Neuron (in vitro differentiated cells): ENCODE measurements at regions not wholly inside any gene's neighbourhood (a gene's known extent, or its start where the extent isn't known, plus 50 kb on each side); places are given as distances from the start of the nearest gene placed in this dataset.
"Not testable (repeated sequence)": the region's sequence is repeated elsewhere in the genome, so short reads cannot be mapped to it uniquely, and the experiment has no call there.

Experiments used
- H2AFZ ChIP-seq: one replicate; pipeline ENCODE4 v1.6.1; 2013; ENCODE audit warnings: low read depth, mild to moderate bottlenecking, inconsistent platforms, low read length, moderate library complexity
- H3K27me3 ChIP-seq: one replicate; pipeline ENCODE4 v1.6.1; 2013; ENCODE audit warnings: low read length; ENCODE audit not compliant: insufficient read depth
- H3K36me3 ChIP-seq: one replicate; pipeline ENCODE4 v1.6.1; 2013; ENCODE audit warnings: low read length; ENCODE audit not compliant: insufficient read depth
- H3K4me1 ChIP-seq: one replicate; pipeline ENCODE4 v1.6.1; 2013; ENCODE audit warnings: low read length; ENCODE audit not compliant: insufficient read depth
- H3K4me3 ChIP-seq: 2 replicates; pipeline ENCODE4 v1.5.1; 2013; ENCODE audit warnings: mild to moderate bottlenecking, low read length, moderate library complexity
- H3K9me3 ChIP-seq: one replicate; pipeline ENCODE4 v1.6.1; 2013; ENCODE audit warnings: low read length

DNA sequence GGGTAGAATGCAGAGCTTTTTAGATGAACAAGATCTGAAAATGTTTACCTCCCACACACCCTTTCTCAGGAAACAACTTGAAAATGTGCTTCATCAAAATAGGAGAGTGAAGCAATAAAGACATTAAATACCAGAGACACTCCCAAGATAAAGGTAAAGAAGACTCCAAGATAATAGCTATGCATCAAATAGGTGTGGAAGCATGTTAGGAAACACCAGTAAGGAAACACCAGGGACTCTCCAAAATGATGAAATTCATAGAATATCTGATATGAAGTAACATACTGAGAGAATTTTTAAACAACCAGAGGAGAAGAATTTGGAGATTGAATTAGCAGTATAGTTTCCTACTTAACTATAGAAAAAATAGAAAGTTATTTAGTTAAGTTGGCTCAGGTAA is 57.0 kb downstream of the OR10A6 start:
- H2AFZ ChIP-seq = peak overlapping the region; percentile 75
- H3K4me3 ChIP-seq = no peak overlapping the region
- H3K27me3 ChIP-seq = no peaks in the 10 kb centered on the region
- no peaks in the 10 kb centered on the region for H3K9me3 ChIP-seq
- H3K36me3 ChIP-seq = no peaks in the 10 kb centered on the region
- peaks cover 33% of the 10 kb centered on the region for H3K4me1 ChIP-seq

DNA sequence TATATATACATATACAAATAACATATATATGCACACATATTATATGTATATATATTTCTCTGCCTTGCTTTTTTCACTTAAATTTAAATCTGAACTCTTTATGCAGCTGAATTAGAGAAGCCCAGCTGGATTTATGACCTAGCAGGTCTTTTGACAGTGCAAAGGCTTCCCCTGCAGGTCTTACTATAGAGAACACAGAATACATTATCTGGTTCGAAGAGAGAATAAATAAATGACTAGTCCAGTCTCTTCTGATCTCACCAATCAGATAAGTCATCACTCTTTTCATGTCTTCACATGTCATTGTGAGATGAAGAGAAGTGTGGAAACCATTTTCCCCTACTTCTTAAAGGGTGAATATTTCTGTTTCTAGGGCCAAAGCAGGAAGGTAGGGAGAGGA is 58.2 kb downstream of the OR10A6 start:
- no peaks in the 10 kb centered on the region for H3K27me3 ChIP-seq
- H3K9me3 ChIP-seq = no peaks in the 10 kb centered on the region
- no peak overlapping the region for H3K4me3 ChIP-seq
- peaks cover 36% of the 10 kb centered on the region for H3K4me1 ChIP-seq
- no peaks in the 10 kb centered on the region for H3K36me3 ChIP-seq
- H2AFZ ChIP-seq = peak overlapping the region; percentile 57

DNA sequence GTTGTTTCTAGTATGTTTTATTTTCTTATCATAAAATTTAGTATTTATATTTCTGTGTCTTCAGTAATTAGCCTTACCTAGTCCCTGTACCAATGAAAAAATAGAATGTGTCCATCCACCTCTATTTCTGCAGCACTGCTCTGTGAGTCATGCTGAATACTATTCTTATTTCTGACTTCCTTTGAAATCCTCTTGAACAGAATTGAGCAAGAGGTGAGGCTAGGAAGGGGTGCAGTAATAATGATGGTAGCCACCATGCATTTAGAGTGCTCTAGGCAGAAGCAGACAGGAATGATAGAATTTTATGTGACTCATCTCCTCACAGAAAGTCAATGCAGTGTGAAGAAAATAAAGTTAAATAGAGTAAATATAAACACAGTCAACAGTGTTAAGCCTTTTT is 60.0 kb downstream of the OR10A6 start:
- Histone ChIP-seq H3K36me3 (no peaks in the 10 kb centered on the region), H3K4me1 (peaks cover 36% of the 10 kb centered on the region), H3K4me3 (no peak overlapping the region), H2AFZ (no peak overlapping the region), H3K27me3 (no peaks in the 10 kb centered on the region), H3K9me3 (no peaks in the 10 kb centered on the region)

DNA sequence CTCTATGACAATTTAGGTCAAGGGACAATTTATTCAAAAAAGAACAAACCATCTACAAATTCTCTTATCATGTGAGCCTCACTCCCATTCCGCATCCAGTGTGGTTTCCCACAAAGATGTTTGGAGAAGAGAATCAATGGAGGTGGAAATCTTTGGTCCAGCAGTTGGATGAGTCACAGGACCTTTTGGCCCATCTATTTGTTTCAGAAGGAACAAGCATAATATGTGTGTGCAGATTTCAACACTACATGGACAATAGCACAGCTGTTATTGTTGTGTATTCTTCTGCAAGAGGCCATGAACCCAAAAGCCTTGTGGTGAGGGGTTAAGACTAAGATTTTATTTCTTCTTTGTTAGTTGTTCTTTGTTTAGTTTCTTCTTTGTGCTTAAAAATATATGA is 61.6 kb downstream of the OR10A6 start:
- H3K27me3 ChIP-seq = no peaks in the 10 kb centered on the region
- no peaks in the 10 kb centered on the region for H3K36me3 ChIP-seq
- H3K9me3 ChIP-seq = no peaks in the 10 kb centered on the region
- H3K4me3 ChIP-seq = no peak overlapping the region
- no peak overlapping the region for H2AFZ ChIP-seq
- H3K4me1 ChIP-seq = peaks cover 36% of the 10 kb centered on the region

DNA sequence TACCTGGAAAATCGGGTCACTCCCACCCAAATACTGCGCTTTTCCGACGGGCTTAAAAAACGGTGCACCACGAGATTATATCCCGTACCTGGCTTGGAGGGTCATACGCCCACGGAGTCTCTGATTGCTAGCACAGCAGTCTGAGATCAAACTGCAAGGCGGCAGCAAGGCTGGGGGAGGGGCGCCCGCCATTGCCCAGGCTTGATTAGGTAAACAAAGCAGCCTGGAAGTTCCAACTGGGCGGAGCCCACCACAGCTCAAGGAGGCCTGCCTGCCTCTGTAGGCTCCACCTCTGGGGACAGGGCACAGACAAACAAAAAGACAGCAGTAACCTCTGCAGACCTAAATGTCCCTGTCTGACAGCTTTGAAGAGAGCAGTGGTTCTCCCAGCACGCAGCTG is 64.5 kb upstream of the OR5P2 start:
- not testable (repeated sequence) for H3K4me3 ChIP-seq, H3K9me3 ChIP-seq, H3K36me3 ChIP-seq, H2AFZ ChIP-seq, H3K4me1 ChIP-seq, H3K27me3 ChIP-seq

DNA sequence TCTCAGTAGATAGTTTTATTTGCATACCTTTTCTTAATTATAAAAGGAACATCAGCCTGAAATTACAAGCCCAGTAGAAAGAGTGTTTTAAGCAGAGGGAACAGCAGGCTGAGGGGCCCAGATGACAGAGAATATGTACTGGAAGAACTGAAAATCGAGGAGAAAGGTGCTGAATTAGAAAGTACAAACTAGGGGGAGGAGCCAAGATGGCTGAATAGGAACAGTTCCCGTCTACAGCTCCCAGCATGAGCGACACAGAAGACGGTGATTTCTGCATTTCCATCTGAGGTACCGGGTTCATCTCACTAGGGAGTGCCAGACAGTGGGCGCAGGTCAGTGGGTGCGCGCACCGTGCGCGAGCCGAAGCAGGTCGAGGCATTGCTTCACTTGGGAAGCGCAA is 64.1 kb upstream of the OR5P2 start:
- not testable (repeated sequence) for H3K36me3 ChIP-seq, H3K27me3 ChIP-seq, H2AFZ ChIP-seq, H3K4me1 ChIP-seq, H3K9me3 ChIP-seq, H3K4me3 ChIP-seq

DNA sequence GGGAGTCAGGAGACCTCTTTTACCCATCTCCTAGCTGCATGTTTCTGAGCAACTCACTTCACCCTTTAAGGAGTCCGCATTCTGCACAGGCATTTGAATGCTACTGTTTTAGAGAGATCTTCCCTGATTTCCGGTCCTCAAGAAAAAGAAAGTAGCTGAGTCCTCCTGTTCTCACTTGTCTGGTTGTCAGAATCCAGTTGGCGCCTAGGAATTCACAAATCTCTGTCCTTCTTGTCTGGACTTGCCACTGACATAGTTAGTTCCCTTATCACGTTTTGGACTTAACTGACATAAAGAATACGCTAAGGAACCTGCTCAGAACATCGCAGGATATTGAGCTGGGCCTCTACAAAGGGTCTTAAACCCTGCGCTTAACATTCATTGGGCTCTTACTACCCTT is 61.3 kb upstream of the OR5P2 start:
- H3K4me1 ChIP-seq = no peaks in the 10 kb centered on the region
- H2AFZ ChIP-seq = no peak overlapping the region
- no peaks in the 10 kb centered on the region for H3K36me3 ChIP-seq
- no peaks in the 10 kb centered on the region for H3K9me3 ChIP-seq
- H3K27me3 ChIP-seq = no peaks in the 10 kb centered on the region
- no peak overlapping the region for H3K4me3 ChIP-seq

DNA sequence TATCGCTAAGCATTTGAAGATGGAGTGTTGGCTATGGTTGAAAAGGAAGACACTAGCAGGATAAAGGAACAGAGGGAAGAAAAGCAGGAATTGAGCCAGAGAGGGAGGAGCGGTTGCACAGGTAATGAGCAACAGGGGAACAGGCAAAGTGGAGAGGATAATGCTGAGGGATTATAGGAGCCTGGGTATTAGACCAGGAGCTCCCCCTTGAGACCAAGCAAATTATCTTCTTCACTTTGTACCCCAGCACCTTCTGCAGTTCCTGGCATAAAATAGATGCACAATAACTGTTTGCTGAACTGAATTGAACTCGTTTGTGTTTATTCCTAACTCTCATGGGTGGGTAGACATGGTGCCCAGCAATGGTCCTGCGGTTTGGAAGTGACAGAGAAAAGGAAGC is 54.6 kb upstream of the OR5P2 start:
- H2AFZ ChIP-seq = no peak overlapping the region
- H3K36me3 ChIP-seq = no peaks in the 10 kb centered on the region
- no peaks in the 10 kb centered on the region for H3K9me3 ChIP-seq
- no peak overlapping the region for H3K4me3 ChIP-seq
- H3K27me3 ChIP-seq = no peaks in the 10 kb centered on the region
- H3K4me1 ChIP-seq = no peaks in the 10 kb centered on the region

DNA sequence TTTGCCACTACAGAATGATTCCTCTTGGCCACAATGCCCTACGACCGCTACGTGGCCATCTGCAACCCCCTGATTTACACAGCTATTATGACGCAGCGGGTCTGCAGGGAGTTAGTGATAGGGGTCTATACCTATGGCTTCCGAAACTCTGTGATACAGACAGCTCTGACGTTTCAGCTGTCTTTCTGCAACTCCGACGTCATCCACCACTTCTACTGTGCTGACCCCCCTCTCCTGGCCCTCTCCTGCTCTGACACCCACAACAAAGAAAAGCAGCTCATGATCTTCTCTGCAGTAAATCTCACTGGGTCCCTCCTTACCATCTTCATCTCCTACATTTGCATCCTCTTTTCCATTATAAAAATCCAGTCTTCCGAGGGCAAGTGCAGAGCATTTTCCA is 52.3 kb upstream of the OR5P2 start:
- Histone ChIP-seq H3K9me3 (no peaks in the 10 kb centered on the region), H3K4me3 (no peak overlapping the region), H3K4me1 (no peaks in the 10 kb centered on the region), H3K27me3 (no peaks in the 10 kb centered on the region), H2AFZ (no peak overlapping the region), H3K36me3 (no peaks in the 10 kb centered on the region)
